ENCODE measurements at regions not wholly inside any gene's neighbourhood (a gene's known extent, or its start where the extent isn't known, plus 50 kb on each side); places are given as distances from the start of the nearest gene placed in this dataset.

GRCh38 chr15:97189162-97189780, 771.2 kb upstream of the ARRDC4 start:
- DNase-seq (ENCODE audit: low read depth in 2 of 2), result peak in 1 of 2 donors; percentile 56
- no peak for TF ChIP-seq CTCF (IDR thresholded peaks at IDR 0.05; ENCODE audit: low read depth, low read length)
- no peak overlapping the region for H3K4me3 ChIP-seq (replicated peaks in 1 of 2; ENCODE audit: low read depth in 2 of 2, low read length in 2 of 2)

GRCh38 chr15:97194750-97195149, 765.8 kb upstream of the ARRDC4 start:
- TF ChIP-seq CTCF (IDR thresholded peaks at IDR 0.05; ENCODE audit: low read depth, low read length), result no peak
- no peak for DNase-seq (ENCODE audit: low read depth in 2 of 2)
- no peak overlapping the region for H3K4me3 ChIP-seq (replicated peaks in 1 of 2; ENCODE audit: low read depth in 2 of 2, low read length in 2 of 2)

DNA sequence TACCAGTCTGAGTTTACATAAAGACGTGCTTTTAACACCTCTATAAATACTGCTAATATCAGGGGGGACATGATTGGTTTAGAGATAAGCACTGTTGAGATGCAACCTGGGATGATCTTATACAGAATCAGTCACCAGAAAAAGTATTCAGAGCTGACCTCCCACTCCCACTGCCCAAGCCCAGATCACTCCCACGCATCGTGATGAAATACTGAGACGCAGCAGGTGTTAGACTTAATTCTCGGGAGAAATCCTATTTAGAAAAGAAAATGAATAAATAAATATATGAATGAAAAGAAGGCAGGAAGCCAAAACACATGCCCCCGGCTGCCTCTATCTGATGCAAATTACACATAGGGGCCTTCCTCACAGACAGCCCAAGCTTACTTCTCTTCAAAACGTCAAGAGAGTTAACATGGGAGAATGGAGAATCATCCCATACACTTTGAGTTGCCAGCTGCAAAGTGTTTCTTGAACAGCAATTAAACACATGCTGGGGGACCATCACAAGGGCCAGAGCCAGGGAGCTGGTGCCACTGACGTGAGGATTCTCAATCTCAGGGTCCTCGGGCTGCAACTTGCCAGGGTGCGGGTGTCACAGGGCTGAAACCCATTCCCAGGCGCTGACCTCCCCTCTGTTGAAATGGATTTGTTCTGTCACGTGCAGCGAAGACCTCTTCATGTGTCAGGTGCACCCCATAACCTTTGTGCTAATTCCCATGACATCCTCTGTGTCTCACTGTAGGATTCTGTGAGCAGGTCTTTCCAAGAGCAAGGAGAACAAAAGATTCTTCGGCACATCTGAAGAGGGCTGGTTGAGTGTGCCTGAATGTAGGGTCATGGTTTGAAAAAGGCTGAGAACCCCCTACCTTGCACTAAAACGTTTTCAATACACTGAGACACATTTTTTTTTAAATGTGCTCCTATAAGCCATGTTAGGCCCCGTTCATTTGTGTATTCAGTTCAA, 764.2 kb upstream of the ARRDC4 start:
- no peak for DNase-seq (ENCODE audit: low read depth in 2 of 2)
- H3K4me3 ChIP-seq (replicated peaks in 1 of 2; ENCODE audit: low read depth in 2 of 2, low read length in 2 of 2), result no peak overlapping the region
- no peak for TF ChIP-seq CTCF (IDR thresholded peaks at IDR 0.05; ENCODE audit: low read depth, low read length)

- DNase-seq (ENCODE audit: low read depth in 2 of 2), result no peak
- no peak overlapping the region for H3K4me3 ChIP-seq (replicated peaks in 1 of 2; ENCODE audit: low read depth in 2 of 2, low read length in 2 of 2)
- TF ChIP-seq CTCF (IDR thresholded peaks at IDR 0.05; ENCODE audit: low read depth, low read length), result no peak
Observed at GRCh38 chr15:97199393-97200051, 761.0 kb upstream of the ARRDC4 start.

GRCh38 chr15:97200161-97200560, 760.3 kb upstream of the ARRDC4 start:
- DNase-seq (ENCODE audit: low read depth in 2 of 2), result peak in 1 of 2 donors; percentile 7
- TF ChIP-seq CTCF (IDR thresholded peaks at IDR 0.05; ENCODE audit: low read depth, low read length), result no peak
- H3K4me3 ChIP-seq (replicated peaks in 1 of 2; ENCODE audit: low read depth in 2 of 2, low read length in 2 of 2), result no peak overlapping the region

GRCh38 chr15:97210277-97210676, 750.2 kb upstream of the ARRDC4 start:
- TF ChIP-seq CTCF (IDR thresholded peaks at IDR 0.05; ENCODE audit: low read depth, low read length), result no peak
- DNase-seq (ENCODE audit: low read depth in 2 of 2), result no peak
- no peak overlapping the region for H3K4me3 ChIP-seq (replicated peaks in 1 of 2; ENCODE audit: low read depth in 2 of 2, low read length in 2 of 2)

Data from cardiac fibroblast (primary cell).